Kidney (tissue), 13 donors: ENCODE measurements at regions not wholly inside any gene's neighbourhood (a gene's known extent, or its start where the extent isn't known, plus 50 kb on each side); places are given as distances from the start of the nearest gene placed in this dataset.

Experiments
- DNase-seq, 5 donors: peaks; one replicate each; pipeline ENCODE4 v3.0.0-alpha.2; 2013 to 2020
- FAIRE-seq: peaks from 2 replicates; lab custom pipeline; 2012; peaks lifted over from hg19 to GRCh38; lab: Jason Lieb, UNC
- H3K27ac ChIP-seq, 2 donors: one replicate each; pipeline ENCODE4 v1.7.0; 2013; ENCODE audit warnings: low read depth in 2 of 2, low read length in 2 of 2, inconsistent platforms in 1 of 2
- H3K27me3 ChIP-seq: one replicate; pipeline ENCODE4 v1.7.1; 2013; ENCODE audit warnings: low read length, inconsistent platforms; ENCODE audit not compliant: control insufficient read depth, insufficient read depth
- H3K36me3 ChIP-seq, 3 donors: one replicate each; pipeline versions ENCODE4 v1.7.0 to v1.7.1; 2013; ENCODE audit warnings: low read length in 3 of 3, control low read depth in 1 of 3, inconsistent platforms in 1 of 3; ENCODE audit not compliant: insufficient read depth in 3 of 3, control insufficient read depth in 2 of 3
- H3K4me1 ChIP-seq, 3 donors: one replicate each; pipeline versions ENCODE4 v1.7.0 to v1.7.1; 2013; ENCODE audit warnings: low read length in 3 of 3, inconsistent platforms in 1 of 3, low read depth in 1 of 3; ENCODE audit not compliant: control insufficient read depth in 2 of 3, insufficient read depth in 2 of 3
- H3K4me3 ChIP-seq, 3 donors: one replicate each; pipeline versions ENCODE4 v1.7.0 to v1.8.1; 2013; ENCODE audit warnings: low read length in 3 of 3, control low read depth in 1 of 3, inconsistent platforms in 1 of 3
- H3K9ac ChIP-seq, 3 donors: one replicate each; pipeline versions ENCODE4 v1.7.0 to v1.7.1; 2013; ENCODE audit warnings: low read length in 3 of 3, control low read depth in 1 of 3, inconsistent platforms in 1 of 3
- H3K9me3 ChIP-seq, 3 donors: one replicate each; pipeline versions ENCODE4 v1.7.0 to v1.7.1; 2013; ENCODE audit warnings: low read length in 3 of 3, control low read depth in 1 of 3, inconsistent platforms in 1 of 3; ENCODE audit not compliant: control insufficient read depth in 2 of 3, insufficient read depth in 1 of 3
- CTCF ChIP-seq: IDR thresholded peaks from 3 replicates; pipeline ENCODE4 v1.5.1; 2012; ENCODE audit warnings: mild to moderate bottlenecking, moderate library complexity, borderline replicate concordance; ENCODE audit not compliant: insufficient read depth; ENCODE audit errors: extremely low read depth
- intact Hi-C: fragments of 100-400 bp; cut with DNase I; formaldehyde crosslinking; loops from one replicate; pipeline ENCODE4 v1.11.1; 2022
- donor health status: control.
- donor health status: control.
- donor health status: control.
- donor health status: control.
- donor health status: control.
- donor health status: DM: yes; HTN: yes; CAD: no.
- donor health status: Normal renal cell carcinoma (clear cell type).

GRCh38 chr6:140956571-140957369 lies 1176.0 kb upstream of the GJE1 start:
- H3K9ac ChIP-seq = no peak overlapping the region
- DNase-seq (no peak), FAIRE-seq (no peak)
- H3K9me3 ChIP-seq = no peaks in the 10 kb centered on the region
- H3K4me3 ChIP-seq = no peak overlapping the region
- H3K27ac ChIP-seq = no peak overlapping the region
- intact Hi-C loops = no loop called here
- H3K36me3 ChIP-seq = no peaks in the 10 kb centered on the region
- H3K27me3 ChIP-seq = no peaks in the 10 kb centered on the region
- no peak for TF ChIP-seq CTCF
- no peaks in the 10 kb centered on the region for H3K4me1 ChIP-seq

- Histone ChIP-seq H3K27me3 (no peaks in the 10 kb centered on the region), H3K9me3 (no peaks in the 10 kb centered on the region), H3K4me1 (no peaks in the 10 kb centered on the region), H3K4me3 (no peak overlapping the region), H3K27ac (no peak overlapping the region), H3K36me3 (no peaks in the 10 kb centered on the region), H3K9ac (no peak overlapping the region)
- intact Hi-C loops = no loop called here
- no peak for TF ChIP-seq CTCF
- DNase-seq (no peak), FAIRE-seq (no peak)
Measured at GRCh38 chr6:140940251-140940925, 1192.3 kb upstream of the GJE1 start.

- no peak for DNase-seq
- no peaks in the 10 kb centered on the region for H3K4me1 ChIP-seq
- no peaks in the 10 kb centered on the region for H3K36me3 ChIP-seq
- no peak overlapping the region for H3K27ac ChIP-seq
- H3K9ac ChIP-seq = no peak overlapping the region
- FAIRE-seq = no peak
- H3K4me3 ChIP-seq = no peak overlapping the region
- no peak for TF ChIP-seq CTCF
- H3K27me3 ChIP-seq = no peaks in the 10 kb centered on the region
- H3K9me3 ChIP-seq = no peaks in the 10 kb centered on the region
- intact Hi-C loops = no loop called here
Measured at GRCh38 chr6:140932909-140933308, 1199.8 kb upstream of the GJE1 start.
